ENCODE measurements at regions not wholly inside any gene's neighbourhood (a gene's known extent, or its start where the extent isn't known, plus 50 kb on each side); places are given as distances from the start of the nearest gene placed in this dataset.

DNA sequence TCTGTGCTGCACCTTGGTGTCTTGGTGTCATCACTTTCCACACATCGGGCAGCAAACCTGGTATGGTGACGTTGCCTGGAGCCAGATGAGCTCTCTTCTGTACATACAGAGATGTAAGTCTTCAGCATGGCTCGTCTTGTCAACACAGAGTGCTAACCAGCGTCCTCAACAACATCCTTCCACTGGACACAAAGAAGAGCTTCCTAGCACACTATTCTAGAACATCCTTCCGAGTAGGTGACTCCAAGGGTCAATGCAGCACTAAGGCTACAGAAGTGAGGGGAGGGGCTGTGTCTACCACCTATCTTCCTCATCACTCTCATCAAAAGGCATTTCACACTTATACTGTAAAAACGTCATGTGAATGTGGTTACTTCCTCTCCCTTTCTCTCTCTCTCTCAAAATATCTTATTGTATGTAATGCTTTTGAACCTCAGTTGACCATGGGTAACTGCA lies 108.1 kb upstream of the SLC1A4 start:
- no peak for TF ChIP-seq EZH2 (IDR thresholded peaks at IDR 0.05; ENCODE audit: borderline replicate concordance, low read depth, low read length, severe bottlenecking)
- TF ChIP-seq, protein P1, sequence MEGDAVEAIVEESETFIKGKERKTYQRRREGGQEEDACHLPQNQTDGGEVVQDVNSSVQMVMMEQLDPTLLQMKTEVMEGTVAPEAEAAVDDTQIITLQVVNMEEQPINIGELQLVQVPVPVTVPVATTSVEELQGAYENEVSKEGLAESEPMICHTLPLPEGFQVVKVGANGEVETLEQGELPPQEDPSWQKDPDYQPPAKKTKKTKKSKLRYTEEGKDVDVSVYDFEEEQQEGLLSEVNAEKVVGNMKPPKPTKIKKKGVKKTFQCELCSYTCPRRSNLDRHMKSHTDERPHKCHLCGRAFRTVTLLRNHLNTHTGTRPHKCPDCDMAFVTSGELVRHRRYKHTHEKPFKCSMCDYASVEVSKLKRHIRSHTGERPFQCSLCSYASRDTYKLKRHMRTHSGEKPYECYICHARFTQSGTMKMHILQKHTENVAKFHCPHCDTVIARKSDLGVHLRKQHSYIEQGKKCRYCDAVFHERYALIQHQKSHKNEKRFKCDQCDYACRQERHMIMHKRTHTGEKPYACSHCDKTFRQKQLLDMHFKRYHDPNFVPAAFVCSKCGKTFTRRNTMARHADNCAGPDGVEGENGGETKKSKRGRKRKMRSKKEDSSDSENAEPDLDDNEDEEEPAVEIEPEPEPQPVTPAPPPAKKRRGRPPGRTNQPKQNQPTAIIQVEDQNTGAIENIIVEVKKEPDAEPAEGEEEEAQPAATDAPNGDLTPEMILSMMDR (IDR thresholded peaks at IDR 0.05; ENCODE audit: borderline replicate concordance, extremely low read depth, low read length, poor library complexity, severe bottlenecking), result no peak

Measured in DND-41 (cell line).